Astrocyte (in vitro differentiated cells and primary cell): ENCODE measurements at regions not wholly inside any gene's neighbourhood (a gene's known extent, or its start where the extent isn't known, plus 50 kb on each side); places are given as distances from the start of the nearest gene placed in this dataset.

Source experiments
- DNase-seq: peaks from one replicate; pipeline ENCODE4 v3.0.0-alpha.2; 2010; ENCODE audit warnings: low read depth
- FAIRE-seq: peaks from 2 replicates; lab custom pipeline; 2011; peaks lifted over from hg19 to GRCh38; lab: Jason Lieb, UNC
- H2AFZ ChIP-seq: 2 replicates; pipeline ENCODE4 v1.6.0; 2012; ENCODE audit warnings: low read depth, low read length, inconsistent platforms
- H3K27ac ChIP-seq: 2 replicates; pipeline ENCODE4 v1.5.1; 2011; ENCODE audit warnings: low read depth, low read length, inconsistent platforms
- H3K27me3 ChIP-seq: 2 replicates; pipeline ENCODE4 v1.6.0; 2011; ENCODE audit warnings: low read length, inconsistent platforms; ENCODE audit not compliant: insufficient read depth
- H3K36me3 ChIP-seq: 2 replicates; pipeline ENCODE4 v1.5.1; 2011; ENCODE audit warnings: low read length, inconsistent platforms; ENCODE audit not compliant: insufficient read depth
- H3K4me1 ChIP-seq: 2 replicates; pipeline ENCODE4 v1.5.1; 2011; ENCODE audit warnings: low read length, inconsistent platforms; ENCODE audit not compliant: insufficient read depth
- H3K4me2 ChIP-seq: 2 replicates; pipeline ENCODE4 v1.6.0; 2012; ENCODE audit warnings: low read length, inconsistent platforms
- H3K4me3 ChIP-seq: 2 replicates; pipeline ENCODE4 v1.5.1; 2011; ENCODE audit warnings: low read depth, mild to moderate bottlenecking, low read length, inconsistent platforms; ENCODE audit not compliant: insufficient read depth
- H3K79me2 ChIP-seq: 2 replicates; pipeline ENCODE4 v1.6.0; 2012; ENCODE audit warnings: mild to moderate bottlenecking, low read length, inconsistent platforms; ENCODE audit not compliant: insufficient read depth
- H3K9ac ChIP-seq: 2 replicates; pipeline ENCODE4 v1.6.0; 2012; ENCODE audit warnings: mild to moderate bottlenecking, low read length, inconsistent platforms
- H3K9me3 ChIP-seq: 2 replicates; pipeline ENCODE4 v1.5.1; 2012; ENCODE audit warnings: low read depth, mild to moderate bottlenecking, low read length, inconsistent platforms; ENCODE audit not compliant: insufficient read depth
- H4K20me1 ChIP-seq: 2 replicates; pipeline ENCODE4 v1.6.0; 2012; ENCODE audit warnings: low read length, inconsistent platforms; ENCODE audit not compliant: insufficient read depth
- H3K27ac Mint-ChIP-seq: one replicate; pipeline ENCODE4 v1.8.0; 2021; ENCODE audit warnings: mild to moderate bottlenecking, mixed read lengths; ENCODE audit not compliant: unreplicated experiment
- H3K27me3 Mint-ChIP-seq: one replicate; pipeline ENCODE4 v1.8.0; 2021; ENCODE audit warnings: low read depth, mixed read lengths; ENCODE audit not compliant: unreplicated experiment
- H3K36me3 Mint-ChIP-seq: one replicate; pipeline ENCODE4 v1.8.0; 2021; ENCODE audit warnings: low read depth, mixed read lengths; ENCODE audit not compliant: unreplicated experiment
- H3K4me1 Mint-ChIP-seq: one replicate; pipeline ENCODE4 v1.8.0; 2021; ENCODE audit warnings: low read depth, mixed read lengths; ENCODE audit not compliant: unreplicated experiment
- H3K4me3 Mint-ChIP-seq: one replicate; pipeline ENCODE4 v1.8.0; 2021; ENCODE audit warnings: mild to moderate bottlenecking, moderate library complexity, mixed read lengths; ENCODE audit not compliant: unreplicated experiment
- H3K9me3 Mint-ChIP-seq: one replicate; pipeline ENCODE4 v1.8.0; 2021; ENCODE audit warnings: mild to moderate bottlenecking, mixed read lengths; ENCODE audit not compliant: unreplicated experiment
- CTCF ChIP-seq: IDR thresholded peaks from 2 replicates; pipeline ENCODE4 v1.5.1; 2011; ENCODE audit warnings: low read depth, mild to moderate bottlenecking, inconsistent platforms, low read length, moderate library complexity; ENCODE audit not compliant: insufficient read depth
- EZH2 ChIP-seq: IDR thresholded peaks from 2 replicates; pipeline ENCODE4 v1.6.1; 2012; ENCODE audit warnings: mild to moderate bottlenecking, low read length, inconsistent platforms; ENCODE audit not compliant: insufficient read depth

GRCh38 chr2:238597638-238598528 is 171.2 kb downstream of the ASB1 start:
- DNase-seq (no peak), FAIRE-seq (no peak)
- peaks cover 19% of the 10 kb centered on the region for H3K4me1 ChIP-seq
- Mint-ChIP-seq H3K9me3 (no peaks in the 10 kb centered on the region), H3K36me3 (no peaks in the 10 kb centered on the region), H3K27ac (peak overlapping the region; percentile 53), H3K27me3 (peaks cover 23% of the 10 kb centered on the region), H3K4me1 (peaks cover 8% of the 10 kb centered on the region), H3K4me3 (no peak overlapping the region)
- H2AFZ ChIP-seq = no peak overlapping the region
- peaks cover 2% of the 10 kb centered on the region for H3K27me3 ChIP-seq
- H3K79me2 ChIP-seq = no peaks in the 10 kb centered on the region
- H4K20me1 ChIP-seq = no peaks in the 10 kb centered on the region
- no peak overlapping the region for H3K27ac ChIP-seq
- H3K4me3 ChIP-seq = no peak overlapping the region
- no peaks in the 10 kb centered on the region for H3K36me3 ChIP-seq
- H3K9ac ChIP-seq = no peak overlapping the region
- TF ChIP-seq EZH2 = no peak
- TF ChIP-seq CTCF = no peak
- H3K9me3 ChIP-seq = no peaks in the 10 kb centered on the region
- H3K4me2 ChIP-seq = peak overlapping the region; percentile 70

GRCh38 chr2:238598802-238599530 is 172.2 kb downstream of the ASB1 start:
- peaks cover 2% of the 10 kb centered on the region for H3K27me3 ChIP-seq
- FAIRE-seq (no peak), DNase-seq (no peak)
- Mint-ChIP-seq H3K9me3 (no peaks in the 10 kb centered on the region), H3K36me3 (no peaks in the 10 kb centered on the region), H3K4me3 (no peak overlapping the region), H3K4me1 (peaks cover 8% of the 10 kb centered on the region), H3K27ac (peak overlapping the region; percentile 44), H3K27me3 (peaks cover 19% of the 10 kb centered on the region)
- no peak overlapping the region for H3K4me2 ChIP-seq
- no peaks in the 10 kb centered on the region for H3K36me3 ChIP-seq
- no peaks in the 10 kb centered on the region for H4K20me1 ChIP-seq
- no peaks in the 10 kb centered on the region for H3K79me2 ChIP-seq
- H2AFZ ChIP-seq = no peak overlapping the region
- no peaks in the 10 kb centered on the region for H3K9me3 ChIP-seq
- H3K9ac ChIP-seq = no peak overlapping the region
- H3K4me1 ChIP-seq = peaks cover 19% of the 10 kb centered on the region
- H3K27ac ChIP-seq = no peak overlapping the region
- TF ChIP-seq EZH2 (no peak), CTCF (no peak)
- H3K4me3 ChIP-seq = no peak overlapping the region
